H9 (cell line): ENCODE measurements at regions not wholly inside any gene's neighbourhood (a gene's known extent, or its start where the extent isn't known, plus 50 kb on each side); places are given as distances from the start of the nearest gene placed in this dataset.
A peak's percentile ranks its signal among the peaks of the same experiment; 100 is the strongest.

Experiments used
- DNase-seq: peaks from one replicate; pipeline ENCODE4 v3.0.0-alpha.2; 2017
- H2AFZ ChIP-seq: one replicate; pipeline ENCODE4 v1.6.1; 2013; ENCODE audit warnings: mild to moderate bottlenecking, low read length, control low read depth, moderate library complexity
- H2AK5ac ChIP-seq: 2 replicates; pipeline ENCODE4 v1.6.1; 2013; ENCODE audit warnings: low read length, control low read depth, mixed read lengths; ENCODE audit not compliant: insufficient read length
- H2BK120ac ChIP-seq: one replicate; pipeline ENCODE4 v1.6.1; 2013; ENCODE audit warnings: low read depth, mild to moderate bottlenecking, low read length, control low read depth, inconsistent platforms; ENCODE audit not compliant: poor library complexity, severe bottlenecking
- H2BK12ac ChIP-seq: 2 replicates; pipeline ENCODE4 v1.6.1; 2013; ENCODE audit warnings: low read length, control low read depth, mixed read lengths, low read depth; ENCODE audit not compliant: insufficient read length
- H2BK15ac ChIP-seq: 2 replicates; pipeline ENCODE4 v1.6.1; 2013; ENCODE audit warnings: low read depth, low read length, control low read depth
- H2BK20ac ChIP-seq: one replicate; pipeline ENCODE4 v1.6.1; 2013; ENCODE audit warnings: low read depth, mild to moderate bottlenecking, low read length, control low read depth, inconsistent platforms; ENCODE audit not compliant: poor library complexity, severe bottlenecking
- H2BK5ac ChIP-seq: 2 replicates; pipeline ENCODE4 v1.6.1; 2013; ENCODE audit warnings: low read length, control low read depth, mixed read lengths; ENCODE audit not compliant: insufficient read length
- H3K14ac ChIP-seq: 2 replicates; pipeline ENCODE4 v1.6.1; 2013; ENCODE audit warnings: low read length, control low read depth; ENCODE audit not compliant: insufficient read depth
- H3K18ac ChIP-seq: 2 replicates; pipeline ENCODE4 v1.6.1; 2013; ENCODE audit warnings: low read depth, mild to moderate bottlenecking, mixed read lengths, low read length, control low read depth; ENCODE audit not compliant: insufficient read length
- H3K23ac ChIP-seq: 2 replicates; pipeline ENCODE4 v1.6.1; 2013; ENCODE audit warnings: low read length, control low read depth, mixed read lengths, low read depth; ENCODE audit not compliant: insufficient read length
- H3K23me2 ChIP-seq: 2 replicates; pipeline ENCODE4 v1.6.1; 2013; ENCODE audit warnings: low read depth, mild to moderate bottlenecking, mixed read lengths, low read length, control low read depth; ENCODE audit not compliant: insufficient read length, poor library complexity, severe bottlenecking
- H3K27ac ChIP-seq: 2 replicates; pipeline ENCODE4 v1.5.1; 2013; ENCODE audit warnings: low read length, control low read depth, mixed read lengths, low read depth; ENCODE audit not compliant: insufficient read length
- H3K27me3 ChIP-seq: 2 replicates; pipeline ENCODE4 v1.6.1; 2013; ENCODE audit warnings: low read length, control low read depth, inconsistent platforms; ENCODE audit not compliant: insufficient read depth
- H3K4ac ChIP-seq: 2 replicates; pipeline ENCODE4 v1.6.1; 2013; ENCODE audit warnings: low read depth, mild to moderate bottlenecking, control low read depth, inconsistent platforms, low read length, moderate library complexity
- H3K4me1 ChIP-seq: 2 replicates; pipeline ENCODE4 v1.6.1; 2013; ENCODE audit warnings: low read length, control low read depth, inconsistent platforms; ENCODE audit not compliant: insufficient read depth
- H3K4me2 ChIP-seq: 2 replicates; pipeline ENCODE4 v1.6.1; 2013; ENCODE audit warnings: low read length, control low read depth, mixed read lengths; ENCODE audit not compliant: insufficient read length, insufficient read depth
- H3K56ac ChIP-seq: 2 replicates; pipeline ENCODE4 v1.6.1; 2013; ENCODE audit warnings: low read depth, mild to moderate bottlenecking, mixed read lengths, low read length, control low read depth; ENCODE audit not compliant: insufficient read length
- H3K79me1 ChIP-seq: 2 replicates; pipeline ENCODE4 v1.6.1; 2013; ENCODE audit warnings: low read depth, mild to moderate bottlenecking, moderate library complexity, low read length, control low read depth, inconsistent platforms; ENCODE audit not compliant: insufficient read depth, poor library complexity, severe bottlenecking
- H3K79me2 ChIP-seq: 2 replicates; pipeline ENCODE4 v1.6.1; 2013; ENCODE audit warnings: low read length, control low read depth, inconsistent platforms; ENCODE audit not compliant: insufficient read depth
- H3K9ac ChIP-seq: 2 replicates; pipeline ENCODE4 v1.6.1; 2013; ENCODE audit warnings: low read length, control low read depth, mixed read lengths; ENCODE audit not compliant: insufficient read length; ENCODE audit errors: extremely low read depth
- H3K9me3 ChIP-seq: one replicate; pipeline ENCODE4 v1.6.1; 2013; ENCODE audit warnings: low read depth, low read length, inconsistent platforms; ENCODE audit not compliant: control insufficient read depth
- H3T11ph ChIP-seq: one replicate; pipeline ENCODE4 v1.6.1; 2013; ENCODE audit warnings: mild to moderate bottlenecking, low read length, control low read depth, inconsistent platforms
- H4K20me1 ChIP-seq: one replicate; pipeline ENCODE4 v1.6.1; 2013; ENCODE audit not compliant: control insufficient read depth, insufficient read length, insufficient read depth
- H4K5ac ChIP-seq: 2 replicates; pipeline ENCODE4 v1.6.1; 2013; ENCODE audit warnings: low read depth, mild to moderate bottlenecking, mixed read lengths, low read length, control low read depth; ENCODE audit not compliant: insufficient read length
- H4K8ac ChIP-seq: replicated peaks from 2 replicates; pipeline ENCODE4 v1.6.1; 2013; ENCODE audit warnings: low read length, control low read depth, mixed read lengths, low read depth; ENCODE audit not compliant: insufficient read length
- H4K91ac ChIP-seq: 2 replicates; pipeline ENCODE4 v1.6.1; 2013; ENCODE audit warnings: low read depth, mild to moderate bottlenecking, moderate library complexity, mixed read lengths, low read length, control low read depth; ENCODE audit not compliant: insufficient read length
- H3K27ac Mint-ChIP-seq, 3 experiments: 2 replicates in 2 of 3; 3 replicates in 1 of 3; pipeline ENCODE4 v1.8.0; 2020 to 2021; ENCODE audit warnings: mixed read lengths in 3 of 3, mild to moderate bottlenecking in 1 of 3, moderate library complexity in 1 of 3
- H3K27me3 Mint-ChIP-seq: 2 replicates; pipeline ENCODE4 v1.8.0; 2021; ENCODE audit warnings: low read depth, mild to moderate bottlenecking, moderate library complexity, mixed read lengths
- H3K36me3 Mint-ChIP-seq, 3 experiments: 2 replicates in 2 of 3; 3 replicates in 1 of 3; pipeline ENCODE4 v1.8.0; 2020 to 2021; ENCODE audit warnings: low read depth in 3 of 3, mixed read lengths in 3 of 3; ENCODE audit not compliant: insufficient read depth in 1 of 3
- H3K4me1 Mint-ChIP-seq, 2 experiments: 2 replicates each; pipeline ENCODE4 v1.8.0; 2020; ENCODE audit warnings: mixed read lengths in 2 of 2
- H3K4me3 Mint-ChIP-seq, 2 experiments: 2 replicates in 1 of 2; 3 replicates in 1 of 2; pipeline ENCODE4 v1.8.0; 2020 to 2021; ENCODE audit warnings: mild to moderate bottlenecking in 2 of 2, mixed read lengths in 2 of 2, moderate library complexity in 1 of 2
- H3K9me3 Mint-ChIP-seq, 2 experiments: 2 replicates in 1 of 2; 3 replicates in 1 of 2; pipeline ENCODE4 v1.8.0; 2020; ENCODE audit warnings: mild to moderate bottlenecking in 2 of 2, mixed read lengths in 2 of 2, moderate library complexity in 1 of 2
- WGBS: extraction: QIAGEN DNeasy Blood & Tissue Kit; methylation state at CpG from one replicate; pipeline ENCODE4 v1.1.7; 2013; ENCODE audit warnings: missing lambda C conversion rate, low lambda C conversion rate, mixed read lengths; ENCODE audit not compliant: insufficient read length; ENCODE audit errors: extremely low coverage; 5-methylcytosine and 5-hydroxymethylcytosine counted together
- TF ChIP-seq, protein P1 (sequence below): fragments of 200-600 bp; sonication (generic); conservative IDR thresholded peaks from 3 replicates; pipeline ENCODE4 v1.8.0; 2021; ENCODE audit warnings: antibody characterized with exemption, mild to moderate bottlenecking

DNA sequence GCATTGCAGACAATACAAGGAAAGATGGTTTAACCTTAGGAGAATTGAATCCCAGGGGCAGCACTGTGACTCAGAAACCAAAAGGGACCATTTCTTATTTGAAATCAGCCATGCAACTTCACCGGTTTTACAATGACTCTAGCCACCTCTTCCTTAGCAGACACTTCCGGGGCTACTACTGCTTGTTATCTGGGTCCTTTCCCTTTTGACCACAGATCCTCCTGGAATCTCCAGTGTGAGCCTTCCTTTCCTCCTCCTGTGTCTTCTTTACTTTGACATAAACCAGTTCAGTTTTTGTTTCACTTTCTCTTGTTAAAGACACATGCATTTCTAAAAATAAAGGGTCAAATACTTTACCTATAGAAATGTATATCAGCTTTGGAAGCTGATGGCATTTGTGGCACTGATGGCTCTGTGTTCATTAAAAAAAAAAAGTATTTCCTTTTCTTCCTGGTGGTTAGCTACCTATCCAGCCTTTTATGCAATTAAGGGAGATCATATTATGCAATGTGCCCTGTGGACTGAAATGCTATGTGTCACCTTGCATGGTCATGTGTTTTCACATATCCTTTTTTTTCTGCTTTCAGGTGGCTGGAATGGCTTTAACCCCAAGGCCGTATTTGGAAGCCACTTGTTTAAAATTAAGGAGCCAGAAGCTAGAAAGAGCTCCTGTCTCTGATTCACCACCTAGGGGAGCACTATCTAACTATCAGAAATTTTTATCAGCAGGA, 296.2 kb downstream of the CHL1 start:
- H3T11ph ChIP-seq: no peak overlapping the region
- H3K9me3 Mint-ChIP-seq: no peaks in the 10 kb centered on the region
- H3K79me1 ChIP-seq: no peaks in the 10 kb centered on the region
- H2AK5ac ChIP-seq: no peak overlapping the region
- no peaks in the 10 kb centered on the region for H3K36me3 Mint-ChIP-seq
- H3K4ac ChIP-seq: no peak overlapping the region
- no peak overlapping the region for H2BK120ac ChIP-seq
- H2BK20ac ChIP-seq: no peak overlapping the region
- H3K9me3 ChIP-seq: no peaks in the 10 kb centered on the region
- H3K56ac ChIP-seq: no peak overlapping the region
- DNase-seq: no peak
- H2AFZ ChIP-seq: no peak overlapping the region
- no peaks in the 10 kb centered on the region for H3K27me3 ChIP-seq
- H3K4me1 Mint-ChIP-seq: peaks cover 9% of the 10 kb centered on the region in 2 experiments
- H3K14ac ChIP-seq: no peak overlapping the region
- no peak overlapping the region for H2BK5ac ChIP-seq
- H3K9ac ChIP-seq: no peak overlapping the region
- H4K8ac ChIP-seq: no peak overlapping the region
- peak overlapping the region in 1 of 3 experiments; percentile 19; a peak in 1 of 7 replicates for H3K27ac Mint-ChIP-seq
- TF ChIP-seq, protein P1, sequence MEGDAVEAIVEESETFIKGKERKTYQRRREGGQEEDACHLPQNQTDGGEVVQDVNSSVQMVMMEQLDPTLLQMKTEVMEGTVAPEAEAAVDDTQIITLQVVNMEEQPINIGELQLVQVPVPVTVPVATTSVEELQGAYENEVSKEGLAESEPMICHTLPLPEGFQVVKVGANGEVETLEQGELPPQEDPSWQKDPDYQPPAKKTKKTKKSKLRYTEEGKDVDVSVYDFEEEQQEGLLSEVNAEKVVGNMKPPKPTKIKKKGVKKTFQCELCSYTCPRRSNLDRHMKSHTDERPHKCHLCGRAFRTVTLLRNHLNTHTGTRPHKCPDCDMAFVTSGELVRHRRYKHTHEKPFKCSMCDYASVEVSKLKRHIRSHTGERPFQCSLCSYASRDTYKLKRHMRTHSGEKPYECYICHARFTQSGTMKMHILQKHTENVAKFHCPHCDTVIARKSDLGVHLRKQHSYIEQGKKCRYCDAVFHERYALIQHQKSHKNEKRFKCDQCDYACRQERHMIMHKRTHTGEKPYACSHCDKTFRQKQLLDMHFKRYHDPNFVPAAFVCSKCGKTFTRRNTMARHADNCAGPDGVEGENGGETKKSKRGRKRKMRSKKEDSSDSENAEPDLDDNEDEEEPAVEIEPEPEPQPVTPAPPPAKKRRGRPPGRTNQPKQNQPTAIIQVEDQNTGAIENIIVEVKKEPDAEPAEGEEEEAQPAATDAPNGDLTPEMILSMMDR: no peak
- H3K4me1 ChIP-seq: no peaks in the 10 kb centered on the region
- H3K23me2 ChIP-seq: no peaks in the 10 kb centered on the region
- WGBS: no CpG with 5 or more reads among the region's 3 CpGs
- H2BK12ac ChIP-seq: no peak overlapping the region
- no peak overlapping the region for H3K27ac ChIP-seq
- no peak overlapping the region for H3K4me3 Mint-ChIP-seq
- H3K18ac ChIP-seq: no peak overlapping the region
- no peak overlapping the region for H4K5ac ChIP-seq
- no peaks in the 10 kb centered on the region for H3K79me2 ChIP-seq
- no peak overlapping the region for H4K91ac ChIP-seq
- no peaks in the 10 kb centered on the region for H4K20me1 ChIP-seq
- H3K27me3 Mint-ChIP-seq: no peaks in the 10 kb centered on the region; the same call in 1 of the 2 replicates
- no peak overlapping the region for H3K4me2 ChIP-seq
- no peak overlapping the region for H2BK15ac ChIP-seq
- no peak overlapping the region for H3K23ac ChIP-seq
